Ascending aorta (tissue), 2 donors: ENCODE measurements at regions not wholly inside any gene's neighbourhood (a gene's known extent, or its start where the extent isn't known, plus 50 kb on each side); places are given as distances from the start of the nearest gene placed in this dataset.
"Not testable (repeated sequence)": the region's sequence is repeated elsewhere in the genome, so short reads cannot be mapped to it uniquely, and the experiment has no call there.

Experiments
- DNase-seq, 2 donors: peaks; one replicate each; pipeline ENCODE4 v3.0.0-alpha.2; 2019; ENCODE audit warnings: low spot score in 2 of 2
- H3K27ac ChIP-seq, 2 donors: fragments of 200-600 bp; sonication (generic); one replicate each; pipeline ENCODE4 v1.5.1; 2016 to 2017; ENCODE audit warnings: mild to moderate bottlenecking in 1 of 2
- H3K27me3 ChIP-seq: fragments of 200-600 bp; sonication (generic); one replicate; pipeline ENCODE4 v1.5.1; 2017
- H3K36me3 ChIP-seq, 2 donors: fragments of 200-600 bp; sonication (generic); one replicate each; pipeline ENCODE4 v1.5.1; 2016
- H3K4me1 ChIP-seq, 2 donors: fragments of 200-600 bp; sonication (generic); one replicate each; pipeline ENCODE4 v1.5.1; 2016 to 2017; ENCODE audit warnings: mild to moderate bottlenecking in 1 of 2
- H3K4me3 ChIP-seq, 2 donors: fragments of 200-600 bp; sonication (generic); one replicate each; pipeline ENCODE4 v1.5.1; 2016 to 2017; ENCODE audit warnings: mild to moderate bottlenecking in 1 of 2
- H3K9me3 ChIP-seq, 2 donors: fragments of 200-600 bp; sonication (generic); one replicate each; pipeline ENCODE4 v1.5.1; 2016
- intact Hi-C: fragments of 100-400 bp; cut with DNase I; formaldehyde crosslinking; loops from one replicate; pipeline ENCODE4 v1.15.1; 2023
- TF ChIP-seq, protein P1 (sequence below), 3 experiments: fragments of 200-600 bp in 2 of 3; fragments of 450-650 bp in 1 of 3; sonication (generic) in 2 of 3; IDR thresholded peaks; one replicate each; pipeline ENCODE4 v1.5.1; 2016 to 2019; ENCODE audit warnings: antibody characterized with exemption in 3 of 3, mild to moderate bottlenecking in 1 of 3, moderate library complexity in 1 of 3

- Histone ChIP-seq H3K9me3 (no peaks in the 10 kb centered on the region), H3K27me3 (no peaks in the 10 kb centered on the region), H3K36me3 (no peaks in the 10 kb centered on the region), H3K27ac (no peak overlapping the region), H3K4me1 (no peaks in the 10 kb centered on the region), H3K4me3 (no peak overlapping the region)
- intact Hi-C loops, result no loop called here
- DNase-seq, result no peak
- TF ChIP-seq, protein P1, sequence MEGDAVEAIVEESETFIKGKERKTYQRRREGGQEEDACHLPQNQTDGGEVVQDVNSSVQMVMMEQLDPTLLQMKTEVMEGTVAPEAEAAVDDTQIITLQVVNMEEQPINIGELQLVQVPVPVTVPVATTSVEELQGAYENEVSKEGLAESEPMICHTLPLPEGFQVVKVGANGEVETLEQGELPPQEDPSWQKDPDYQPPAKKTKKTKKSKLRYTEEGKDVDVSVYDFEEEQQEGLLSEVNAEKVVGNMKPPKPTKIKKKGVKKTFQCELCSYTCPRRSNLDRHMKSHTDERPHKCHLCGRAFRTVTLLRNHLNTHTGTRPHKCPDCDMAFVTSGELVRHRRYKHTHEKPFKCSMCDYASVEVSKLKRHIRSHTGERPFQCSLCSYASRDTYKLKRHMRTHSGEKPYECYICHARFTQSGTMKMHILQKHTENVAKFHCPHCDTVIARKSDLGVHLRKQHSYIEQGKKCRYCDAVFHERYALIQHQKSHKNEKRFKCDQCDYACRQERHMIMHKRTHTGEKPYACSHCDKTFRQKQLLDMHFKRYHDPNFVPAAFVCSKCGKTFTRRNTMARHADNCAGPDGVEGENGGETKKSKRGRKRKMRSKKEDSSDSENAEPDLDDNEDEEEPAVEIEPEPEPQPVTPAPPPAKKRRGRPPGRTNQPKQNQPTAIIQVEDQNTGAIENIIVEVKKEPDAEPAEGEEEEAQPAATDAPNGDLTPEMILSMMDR (IDR thresholded peaks at IDR 0.05), result no peak
Measured at GRCh38 chr20:26308961-26309360, 612.3 kb upstream of the ZNF337 start.

DNA sequence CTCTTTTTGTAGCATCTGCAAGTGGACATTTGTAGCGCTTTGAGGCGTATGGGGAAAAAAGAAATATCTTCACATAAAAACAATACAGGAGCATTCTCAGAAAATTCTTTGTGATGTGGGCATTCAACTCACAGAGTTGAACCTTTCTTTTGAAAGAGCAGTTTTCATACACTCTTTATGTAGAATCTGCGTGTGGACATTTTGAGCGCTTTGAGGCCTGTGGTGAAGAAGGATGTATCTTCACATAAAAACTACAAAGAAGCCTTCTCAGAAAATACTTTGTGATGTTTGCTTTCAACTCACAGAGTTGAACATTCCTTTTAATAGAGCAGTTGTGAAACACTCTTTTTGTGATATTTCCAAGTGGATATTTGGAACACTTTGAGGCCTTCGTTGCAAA lies 598.4 kb upstream of the ZNF337 start:
- Histone ChIP-seq H3K36me3 (no peaks in the 10 kb centered on the region), H3K27ac (no peak overlapping the region), H3K4me3 (no peak overlapping the region), H3K9me3 (no peaks in the 10 kb centered on the region), H3K27me3 (no peaks in the 10 kb centered on the region), H3K4me1 (no peaks in the 10 kb centered on the region)
- TF ChIP-seq, protein P1 (IDR thresholded peaks at IDR 0.05), result no peak
- intact Hi-C loops, result no loop called here
- no peak for DNase-seq

GRCh38 chr20:26288379-26289061 lies 591.9 kb upstream of the ZNF337 start:
- H3K4me1 ChIP-seq, DNase-seq, intact Hi-C loops, H3K27ac ChIP-seq, H3K4me3 ChIP-seq, H3K27me3 ChIP-seq, H3K36me3 ChIP-seq, H3K9me3 ChIP-seq: not testable (repeated sequence)

DNA sequence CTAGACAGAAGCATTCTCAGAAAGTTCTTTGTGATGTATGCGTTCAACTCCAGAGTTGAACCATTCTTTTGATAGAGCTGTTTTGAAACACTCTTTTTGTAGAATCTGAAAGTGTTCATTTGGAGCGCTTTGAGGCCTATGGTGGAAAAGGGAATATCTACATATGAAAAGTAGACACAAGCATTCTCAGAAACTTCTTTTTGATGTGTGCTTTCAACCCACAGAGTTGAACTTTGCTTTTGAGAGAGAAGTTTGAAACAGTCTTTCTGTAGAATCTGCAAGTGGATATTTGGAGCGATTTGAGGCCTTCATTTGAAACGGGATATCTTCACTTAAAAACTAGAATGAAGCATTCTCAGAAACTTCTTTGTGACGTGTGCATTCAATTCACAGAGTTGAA lies 582.6 kb upstream of the ZNF337 start:
- no peak for DNase-seq
- no peaks in the 10 kb centered on the region for H3K36me3 ChIP-seq
- TF ChIP-seq, protein P1 (IDR thresholded peaks at IDR 0.05), result no peak
- H3K4me3 ChIP-seq, result no peak overlapping the region
- intact Hi-C loops, result no loop called here
- no peaks in the 10 kb centered on the region for H3K4me1 ChIP-seq
- no peaks in the 10 kb centered on the region for H3K9me3 ChIP-seq
- no peak overlapping the region for H3K27ac ChIP-seq
- no peaks in the 10 kb centered on the region for H3K27me3 ChIP-seq

DNA sequence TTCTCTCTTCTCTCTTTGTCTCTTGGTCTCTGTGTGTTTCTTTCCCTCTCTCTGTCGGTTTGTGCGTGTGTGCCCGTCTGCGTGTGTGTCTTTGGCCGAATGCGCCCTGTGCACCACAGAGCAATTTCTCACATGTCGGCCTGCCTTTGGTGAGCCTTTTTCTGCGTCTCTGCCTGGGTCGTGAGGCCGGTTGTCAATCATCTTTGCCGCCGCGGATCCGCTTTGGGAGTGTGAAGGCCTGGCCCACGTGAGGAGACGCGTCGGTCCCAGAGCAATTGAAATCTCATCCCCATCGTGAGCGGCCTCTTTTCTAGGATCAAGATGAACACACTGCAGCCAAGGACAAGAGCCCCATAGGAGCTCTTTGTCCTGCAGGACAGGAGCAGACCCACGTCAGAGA lies 580.7 kb upstream of the ZNF337 start:
- no peaks in the 10 kb centered on the region for H3K27me3 ChIP-seq
- intact Hi-C loops, result no loop called here

GRCh38 chr20:26276554-26277210 lies 580.0 kb upstream of the ZNF337 start:
- no peak for DNase-seq
- no peaks in the 10 kb centered on the region for H3K36me3 ChIP-seq
- H3K4me3 ChIP-seq, result no peak overlapping the region
- no peaks in the 10 kb centered on the region for H3K27me3 ChIP-seq
- H3K9me3 ChIP-seq, result no peaks in the 10 kb centered on the region
- no peaks in the 10 kb centered on the region for H3K4me1 ChIP-seq
- intact Hi-C loops, result no loop called here
- TF ChIP-seq, protein P1 (IDR thresholded peaks at IDR 0.05), result no peak
- H3K27ac ChIP-seq, result no peak overlapping the region

More for the DNA sequence above, 580.7 kb upstream of the ZNF337 start:
- H3K36me3 ChIP-seq, result no peaks in the 10 kb centered on the region
- H3K9me3 ChIP-seq, result no peaks in the 10 kb centered on the region
- no peak overlapping the region for H3K4me3 ChIP-seq
- TF ChIP-seq, protein P1 (IDR thresholded peaks at IDR 0.05), result no peak
- H3K27ac ChIP-seq, result no peak overlapping the region
- H3K4me1 ChIP-seq, result no peaks in the 10 kb centered on the region
- DNase-seq, result no peak

GRCh38 chr20:26268762-26269161 lies 572.1 kb upstream of the ZNF337 start:
- DNase-seq, H3K27ac ChIP-seq, H3K4me3 ChIP-seq, H3K36me3 ChIP-seq, H3K27me3 ChIP-seq, intact Hi-C loops, H3K4me1 ChIP-seq, H3K9me3 ChIP-seq: not testable (repeated sequence)

DNA sequence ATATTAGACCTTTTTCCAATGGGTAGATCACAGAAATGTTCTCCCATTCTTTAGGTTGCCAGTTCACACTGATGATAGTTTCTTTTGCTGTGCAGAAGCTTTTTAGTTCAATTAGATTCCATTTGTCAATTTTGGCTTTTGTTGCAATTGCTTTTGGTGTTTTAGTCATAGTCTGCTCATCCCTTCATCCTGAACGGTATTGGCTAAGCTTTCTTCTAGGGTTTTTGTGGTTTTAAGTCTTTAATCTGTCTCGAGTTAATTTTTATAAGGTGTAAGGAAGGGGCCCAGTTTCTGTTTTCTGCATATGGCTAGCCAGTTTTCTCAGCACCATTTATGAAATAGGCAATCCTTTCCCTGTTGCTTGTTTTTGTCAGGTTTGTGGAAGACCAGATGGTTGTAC lies 564.3 kb upstream of the ZNF337 start:
- H3K27ac ChIP-seq, H3K27me3 ChIP-seq, H3K4me1 ChIP-seq, H3K4me3 ChIP-seq, H3K9me3 ChIP-seq, H3K36me3 ChIP-seq, DNase-seq, intact Hi-C loops: not testable (repeated sequence)

DNA sequence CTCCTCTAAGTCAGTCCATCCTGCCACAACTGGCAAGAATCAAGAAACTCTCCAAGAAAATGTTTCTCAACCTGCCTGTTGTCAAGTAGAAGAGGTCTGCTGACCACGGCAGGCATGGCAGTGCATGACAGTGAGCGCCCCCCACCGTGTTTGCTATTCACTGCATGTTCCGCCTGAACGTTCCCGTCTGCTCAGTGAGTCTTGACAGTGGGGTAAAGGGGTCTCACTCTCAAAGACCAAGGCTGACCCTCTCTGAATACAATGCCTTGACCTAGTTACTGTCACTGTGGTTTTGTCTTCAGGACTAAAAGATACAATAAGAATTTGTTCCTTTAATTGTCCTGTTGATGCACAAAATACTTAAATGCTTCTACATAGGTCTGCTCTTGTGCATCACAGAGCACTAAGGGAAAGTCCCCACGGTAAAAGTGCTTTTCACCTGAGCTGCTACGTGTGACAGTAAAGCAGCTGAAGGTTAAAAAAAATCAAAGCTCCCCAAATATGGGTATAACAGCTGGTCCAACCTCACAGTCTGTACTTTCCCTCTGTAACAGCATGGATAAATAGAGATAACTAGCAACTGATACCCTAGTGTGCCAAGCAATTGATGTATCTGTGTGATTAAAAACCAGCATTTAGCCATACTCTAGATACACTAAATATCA lies 555.8 kb upstream of the ZNF337 start:
- intact Hi-C loops, H3K27me3 ChIP-seq, H3K36me3 ChIP-seq, H3K9me3 ChIP-seq, H3K27ac ChIP-seq, H3K4me1 ChIP-seq, DNase-seq, H3K4me3 ChIP-seq: not testable (repeated sequence)
